Tibial nerve (tissue), 4 donors: ENCODE measurements at regions not wholly inside any gene's neighbourhood (a gene's known extent, or its start where the extent isn't known, plus 50 kb on each side); places are given as distances from the start of the nearest gene placed in this dataset.

Source experiments
- DNase-seq, 2 donors: peaks; one replicate each; pipeline ENCODE4 v3.0.0-alpha.2; 2019; ENCODE audit warnings: low spot score in 2 of 2
- H3K27ac ChIP-seq, 4 donors: fragments of 200-600 bp; sonication (generic) in 3 of 4; one replicate each; pipeline ENCODE4 v1.5.1; 2017 to 2019; ENCODE audit warnings: mild to moderate bottlenecking in 1 of 4
- H3K27me3 ChIP-seq, 2 donors: fragments of 200-600 bp; sonication (generic) in 1 of 2; one replicate each; pipeline versions ENCODE4 v1.5.1 to v1.6.0; 2017 to 2019
- H3K36me3 ChIP-seq, 3 donors: fragments of 200-600 bp; sonication (generic); one replicate each; pipeline ENCODE4 v1.5.1; 2018 to 2019
- H3K4me1 ChIP-seq, 4 donors: fragments of 200-600 bp; sonication (generic) in 3 of 4; one replicate each; pipeline ENCODE4 v1.5.1; 2017 to 2019
- H3K4me3 ChIP-seq, 4 donors: fragments of 200-600 bp; sonication (generic) in 3 of 4; one replicate each; pipeline ENCODE4 v1.5.1; 2017 to 2019; ENCODE audit warnings: mild to moderate bottlenecking in 1 of 4, moderate library complexity in 1 of 4
- H3K9me3 ChIP-seq, 4 donors: fragments of 200-600 bp; sonication (generic) in 3 of 4; one replicate each; pipeline ENCODE4 v1.5.1; 2017 to 2019
- CTCF ChIP-seq, 5 experiments: fragments of 200-600 bp in 3 of 5; fragments of 450-650 bp in 2 of 5; sonication (generic) in 3 of 5; IDR thresholded peaks; one replicate each; pipeline ENCODE4 v1.5.1; 2016 to 2019; ENCODE audit warnings: antibody characterized with exemption in 5 of 5, mild to moderate bottlenecking in 3 of 5, moderate library complexity in 2 of 5
- EP300 ChIP-seq, 2 donors: sonication (generic); formaldehyde crosslinking; IDR thresholded peaks; one replicate each; pipeline ENCODE4 v1.6.1; 2017; ENCODE audit warnings: antibody characterized with exemption in 2 of 2, mild to moderate bottlenecking in 1 of 2
- POLR2A ChIP-seq, 2 donors: fragments of 450-650 bp; IDR thresholded peaks; one replicate each; pipeline ENCODE4 v1.6.1; 2017; ENCODE audit warnings: antibody characterized with exemption in 2 of 2, mild to moderate bottlenecking in 2 of 2, moderate library complexity in 2 of 2
- WGBS, 2 donors: methylation state at CpG; one replicate each; pipeline ENCODE4 v1.1.5; 2018; 5-methylcytosine and 5-hydroxymethylcytosine counted together

DNA sequence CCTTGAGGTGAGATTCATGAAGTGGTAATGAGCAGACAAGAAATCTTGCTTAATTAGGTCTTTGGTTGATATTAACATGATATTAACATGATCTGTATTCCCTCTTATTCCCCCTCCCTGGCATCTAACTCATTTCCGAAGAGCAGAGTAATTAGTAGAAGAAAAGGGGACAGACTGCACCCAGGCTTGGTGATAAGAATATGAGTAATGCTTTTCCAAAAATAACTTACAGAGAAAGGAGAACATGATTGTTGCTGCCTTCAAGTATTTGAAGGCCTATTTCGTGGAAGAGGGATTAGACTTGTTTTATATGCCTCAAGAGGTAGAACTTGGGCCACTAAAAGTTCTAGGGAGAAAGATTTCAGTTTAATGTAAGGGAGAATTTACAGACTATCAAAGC lies 130.6 kb upstream of the ATP5MC3 start:
- DNase-seq, result no peak
- TF ChIP-seq CTCF (IDR thresholded peaks at IDR 0.05), result no peak
- no peak for TF ChIP-seq EP300 (IDR thresholded peaks at IDR 0.05)
- no peak for TF ChIP-seq POLR2A (IDR thresholded peaks at IDR 0.05)
- WGBS, 2 donors, result 46 to 50% methylated on average over 2 of the region's 2 CpGs
- Histone ChIP-seq H3K9me3 (no peaks in the 10 kb centered on the region), H3K4me1 (no peaks in the 10 kb centered on the region), H3K27ac (no peak overlapping the region), H3K36me3 (no peaks in the 10 kb centered on the region), H3K4me3 (no peak overlapping the region), H3K27me3 (no peaks in the 10 kb centered on the region)

GRCh38 chr2:175310813-175311504 lies 129.4 kb upstream of the ATP5MC3 start:
- Histone ChIP-seq H3K36me3 (no peaks in the 10 kb centered on the region), H3K27ac (no peak overlapping the region), H3K27me3 (no peaks in the 10 kb centered on the region), H3K9me3 (no peaks in the 10 kb centered on the region), H3K4me3 (no peak overlapping the region), H3K4me1 (no peaks in the 10 kb centered on the region)
- 60 to 68% methylated on average over 1 of the region's 1 CpG for WGBS, 2 donors
- TF ChIP-seq POLR2A (IDR thresholded peaks at IDR 0.05) (no peak), EP300 (IDR thresholded peaks at IDR 0.05) (no peak), CTCF (IDR thresholded peaks at IDR 0.05) (no peak)
- no peak for DNase-seq

DNA sequence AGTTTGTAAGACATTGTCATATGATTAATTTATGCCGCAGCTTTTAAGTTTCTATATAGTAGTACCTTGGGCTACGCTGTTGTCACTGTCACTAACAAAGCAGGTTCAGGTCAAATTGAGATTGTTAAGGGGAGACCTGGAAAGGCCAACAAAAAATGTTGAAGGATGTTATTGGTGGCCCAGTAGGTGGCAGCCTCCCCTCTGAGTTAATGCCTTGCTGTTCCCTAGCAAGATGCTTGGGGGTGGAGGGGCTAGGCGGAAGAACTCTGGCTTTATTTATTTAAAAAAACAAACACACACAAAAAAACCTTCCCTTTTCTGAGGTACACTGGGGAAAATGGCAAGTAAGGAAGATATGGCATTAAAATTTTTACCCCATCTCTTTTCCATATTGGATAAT lies 128.3 kb upstream of the ATP5MC3 start:
- Histone ChIP-seq H3K27ac (no peak overlapping the region), H3K4me1 (no peaks in the 10 kb centered on the region), H3K27me3 (no peaks in the 10 kb centered on the region), H3K36me3 (no peaks in the 10 kb centered on the region), H3K4me3 (no peak overlapping the region), H3K9me3 (no peaks in the 10 kb centered on the region)
- WGBS, 2 donors, result 31 to 39% methylated on average over 3 of the region's 3 CpGs
- no peak for DNase-seq
- TF ChIP-seq POLR2A (IDR thresholded peaks at IDR 0.05), result no peak
- no peak for TF ChIP-seq EP300 (IDR thresholded peaks at IDR 0.05)
- peak in 1 of 5 experiments; percentile 22 for TF ChIP-seq CTCF (IDR thresholded peaks at IDR 0.05)

GRCh38 chr2:175308005-175308404 lies 126.5 kb upstream of the ATP5MC3 start:
- WGBS, 2 donors, result 78 to 86% methylated on average over 4 of the region's 4 CpGs
- Histone ChIP-seq H3K36me3 (no peaks in the 10 kb centered on the region), H3K4me1 (no peaks in the 10 kb centered on the region), H3K27ac (no peak overlapping the region), H3K27me3 (no peaks in the 10 kb centered on the region), H3K4me3 (no peak overlapping the region), H3K9me3 (no peaks in the 10 kb centered on the region)
- TF ChIP-seq CTCF (IDR thresholded peaks at IDR 0.05), result no peak
- TF ChIP-seq EP300 (IDR thresholded peaks at IDR 0.05), result no peak
- no peak for DNase-seq

GRCh38 chr2:175304541-175304940 lies 123.0 kb upstream of the ATP5MC3 start:
- 94 to 97% methylated on average over 2 of the region's 2 CpGs for WGBS, 2 donors
- no peak overlapping the region for H3K27ac ChIP-seq
- no peak overlapping the region for H3K4me3 ChIP-seq
- TF ChIP-seq EP300 (IDR thresholded peaks at IDR 0.05) (no peak), CTCF (IDR thresholded peaks at IDR 0.05) (no peak), POLR2A (IDR thresholded peaks at IDR 0.05) (no peak)
- H3K27me3 ChIP-seq, result no peaks in the 10 kb centered on the region
- no peak for DNase-seq
- H3K4me1 ChIP-seq, result no peaks in the 10 kb centered on the region
- H3K36me3 ChIP-seq, result no peaks in the 10 kb centered on the region
- H3K9me3 ChIP-seq, result no peaks in the 10 kb centered on the region
